ENCODE measurements at regions not wholly inside any gene's neighbourhood (a gene's known extent, or its start where the extent isn't known, plus 50 kb on each side); places are given as distances from the start of the nearest gene placed in this dataset.
A peak's percentile ranks its signal among the peaks of the same experiment; 100 is the strongest.

GRCh38 chr2:48901416-48901815, 145.9 kb upstream of the LHCGR start:
- TF ChIP-seq EZH2phosphoT487 (IDR thresholded peaks at IDR 0.05; ENCODE audit: insufficient read depth, low read depth) (no peak), EZH2 (IDR thresholded peaks at IDR 0.05; ENCODE audit: insufficient read depth, poor library complexity, severe bottlenecking) (no peak)
- Histone ChIP-seq H3K9me3 (ENCODE audit: low read depth) (no peaks in the 10 kb centered on the region), H3K79me2 (ENCODE audit: insufficient read depth) (no peaks in the 10 kb centered on the region), H3K4me2 (ENCODE audit: unreplicated experiment) (no peak overlapping the region), H3K9ac (no peak overlapping the region), H3K36me3 (ENCODE audit: low read depth) (no peaks in the 10 kb centered on the region), H3K4me1 (ENCODE audit: insufficient read depth) (peaks cover 6% of the 10 kb centered on the region; the same call in 1 of the 2 replicates), H3K27ac (no peak overlapping the region), H3K4me3 (no peak overlapping the region), H3F3A (ENCODE audit: insufficient read depth) (no peaks in the 10 kb centered on the region), H4K20me1 (ENCODE audit: insufficient read depth) (no peaks in the 10 kb centered on the region), H3K27me3 (replicated peaks; ENCODE audit: insufficient read depth) (no peaks in the 10 kb centered on the region), H3K9me2 (ENCODE audit: insufficient read depth) (no peaks in the 10 kb centered on the region), H2AFZ (no peak overlapping the region)
- DNase-seq, result no peak
- in situ Hi-C loops (cut with MboI), result no loop called here
- WGBS, 2 experiments (ENCODE audit: low coverage in 1 of 2, low lambda C conversion rate in 2 of 2, missing lambda C conversion rate in 2 of 2), result 67 to 79% methylated on average over 2 of the region's 2 CpGs

DNA sequence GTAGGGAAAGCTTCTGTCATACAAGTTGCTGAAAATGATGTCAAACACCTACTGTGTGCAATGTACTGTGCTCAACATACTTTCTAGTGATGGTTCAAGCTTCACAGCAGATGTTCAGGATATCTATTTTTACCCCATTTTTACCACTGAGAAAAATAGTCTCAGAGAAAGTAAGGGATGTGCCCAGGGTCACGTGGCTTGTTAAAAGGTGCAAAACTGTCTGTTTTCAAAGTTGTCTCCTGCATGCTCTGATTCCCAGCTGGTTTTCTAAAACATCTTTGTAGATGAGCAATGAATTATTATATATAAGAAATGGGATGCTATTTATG, 145.5 kb upstream of the LHCGR start:
- H3K9ac ChIP-seq, result no peak overlapping the region
- WGBS, 2 experiments (ENCODE audit: low coverage in 1 of 2, low lambda C conversion rate in 2 of 2, missing lambda C conversion rate in 2 of 2), result 23 to 25% methylated on average over 1 of the region's 1 CpG
- H3K4me2 ChIP-seq (ENCODE audit: unreplicated experiment), result no peak overlapping the region
- H2AFZ ChIP-seq, result no peak overlapping the region
- H4K20me1 ChIP-seq (ENCODE audit: insufficient read depth), result no peaks in the 10 kb centered on the region
- H3K4me3 ChIP-seq, result no peak overlapping the region
- no peaks in the 10 kb centered on the region for H3K79me2 ChIP-seq (ENCODE audit: insufficient read depth)
- in situ Hi-C loops (cut with MboI), result no loop called here
- H3K27me3 ChIP-seq (replicated peaks; ENCODE audit: insufficient read depth), result no peaks in the 10 kb centered on the region; the same call in 1 of the 2 replicates
- H3K9me2 ChIP-seq (ENCODE audit: insufficient read depth), result no peaks in the 10 kb centered on the region
- H3K9me3 ChIP-seq (ENCODE audit: low read depth), result no peaks in the 10 kb centered on the region
- H3K4me1 ChIP-seq (ENCODE audit: insufficient read depth), result peaks cover 6% of the 10 kb centered on the region; the same call in 1 of the 2 replicates
- H3K36me3 ChIP-seq (ENCODE audit: low read depth), result no peaks in the 10 kb centered on the region
- TF ChIP-seq EZH2 (IDR thresholded peaks at IDR 0.05; ENCODE audit: insufficient read depth, poor library complexity, severe bottlenecking), result no peak
- no peak for TF ChIP-seq EZH2phosphoT487 (IDR thresholded peaks at IDR 0.05; ENCODE audit: insufficient read depth, low read depth)
- H3K27ac ChIP-seq, result no peak overlapping the region
- no peaks in the 10 kb centered on the region for H3F3A ChIP-seq (ENCODE audit: insufficient read depth)
- DNase-seq, result no peak

GRCh38 chr2:48900321-48901014, 144.9 kb upstream of the LHCGR start:
- H2AFZ ChIP-seq, result no peak overlapping the region
- H3K9ac ChIP-seq, result no peak overlapping the region
- H3K4me2 ChIP-seq (ENCODE audit: unreplicated experiment), result no peak overlapping the region
- H3K36me3 ChIP-seq (ENCODE audit: low read depth), result no peaks in the 10 kb centered on the region
- H3K9me3 ChIP-seq (ENCODE audit: low read depth), result no peaks in the 10 kb centered on the region
- no peaks in the 10 kb centered on the region for H4K20me1 ChIP-seq (ENCODE audit: insufficient read depth)
- DNase-seq, result peak; percentile 61
- no peaks in the 10 kb centered on the region; the same call in 1 of the 2 replicates for H3K27me3 ChIP-seq (replicated peaks; ENCODE audit: insufficient read depth)
- TF ChIP-seq EZH2 (IDR thresholded peaks at IDR 0.05; ENCODE audit: insufficient read depth, poor library complexity, severe bottlenecking) (no peak), EZH2phosphoT487 (IDR thresholded peaks at IDR 0.05; ENCODE audit: insufficient read depth, low read depth) (no peak)
- in situ Hi-C loops (cut with MboI), result no loop called here
- no peaks in the 10 kb centered on the region for H3F3A ChIP-seq (ENCODE audit: insufficient read depth)
- WGBS, 2 experiments (ENCODE audit: low coverage in 1 of 2, low lambda C conversion rate in 2 of 2, missing lambda C conversion rate in 2 of 2), result 0 to 3% methylated on average over 2 of the region's 2 CpGs
- no peak overlapping the region for H3K27ac ChIP-seq
- H3K4me1 ChIP-seq (ENCODE audit: insufficient read depth), result peaks cover 6% of the 10 kb centered on the region; the same call in 1 of the 2 replicates
- no peaks in the 10 kb centered on the region for H3K79me2 ChIP-seq (ENCODE audit: insufficient read depth)
- no peaks in the 10 kb centered on the region for H3K9me2 ChIP-seq (ENCODE audit: insufficient read depth)
- no peak overlapping the region for H3K4me3 ChIP-seq

DNA sequence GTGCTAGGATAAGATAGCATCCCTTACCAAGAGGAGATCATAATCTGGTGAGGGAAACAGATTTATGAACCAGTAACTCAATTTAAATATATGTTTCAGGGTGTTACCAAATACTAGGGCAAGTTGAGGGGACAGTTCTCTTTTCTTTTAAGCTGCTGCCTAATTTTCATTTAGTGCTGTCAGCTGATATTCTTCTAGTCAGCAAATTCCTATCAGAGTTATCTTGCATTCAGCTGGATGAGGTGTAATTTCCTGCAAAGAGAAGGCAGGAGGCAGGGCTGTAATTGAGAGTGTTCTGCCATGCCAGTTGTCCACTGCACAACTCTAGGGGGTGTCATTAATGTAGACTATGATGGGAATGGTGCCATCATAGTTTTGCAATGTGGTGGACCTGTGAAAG, 141.3 kb upstream of the LHCGR start:
- H3K4me2 ChIP-seq (ENCODE audit: unreplicated experiment), result no peak overlapping the region
- H3K4me3 ChIP-seq, result no peak overlapping the region
- no peak overlapping the region for H3K9ac ChIP-seq
- H3K4me1 ChIP-seq (ENCODE audit: insufficient read depth), result peaks cover 6% of the 10 kb centered on the region; the same call in 1 of the 2 replicates
- no peaks in the 10 kb centered on the region for H4K20me1 ChIP-seq (ENCODE audit: insufficient read depth)
- peaks cover 3% of the 10 kb centered on the region; the same call in 1 of the 2 replicates for H3K27me3 ChIP-seq (replicated peaks; ENCODE audit: insufficient read depth)
- no peaks in the 10 kb centered on the region for H3F3A ChIP-seq (ENCODE audit: insufficient read depth)
- TF ChIP-seq EZH2phosphoT487 (IDR thresholded peaks at IDR 0.05; ENCODE audit: insufficient read depth, low read depth) (no peak), EZH2 (IDR thresholded peaks at IDR 0.05; ENCODE audit: insufficient read depth, poor library complexity, severe bottlenecking) (no peak)
- DNase-seq, result no peak
- no peaks in the 10 kb centered on the region for H3K9me3 ChIP-seq (ENCODE audit: low read depth)
- in situ Hi-C loops (cut with MboI), result no loop called here
- no peaks in the 10 kb centered on the region for H3K36me3 ChIP-seq (ENCODE audit: low read depth)
- H3K79me2 ChIP-seq (ENCODE audit: insufficient read depth), result no peaks in the 10 kb centered on the region
- no peak overlapping the region for H2AFZ ChIP-seq
- H3K27ac ChIP-seq, result no peak overlapping the region
- no peaks in the 10 kb centered on the region for H3K9me2 ChIP-seq (ENCODE audit: insufficient read depth)
